22Rv1 (cell line): ENCODE measurements at regions not wholly inside any gene's neighbourhood (a gene's known extent, or its start where the extent isn't known, plus 50 kb on each side); places are given as distances from the start of the nearest gene placed in this dataset.

Source experiments
- CTCF ChIP-seq: fragments of 450-650 bp; IDR thresholded peaks from 2 replicates; pipeline ENCODE4 v1.5.1; 2017; ENCODE audit warnings: mild to moderate bottlenecking
- ZFX ChIP-seq: fragments of 450-650 bp; IDR thresholded peaks from 2 replicates; pipeline ENCODE4 v1.6.1; 2017; ENCODE audit warnings: antibody characterized with exemption, borderline replicate concordance

GRCh38 chr2:75278821-75279379 is 79.6 kb upstream of the TACR1 start:
- TF ChIP-seq CTCF (no peak), ZFX (no peak)
